GM23338 (cell line): ENCODE measurements at regions not wholly inside any gene's neighbourhood (a gene's known extent, or its start where the extent isn't known, plus 50 kb on each side); places are given as distances from the start of the nearest gene placed in this dataset.

Experiments used
- ATAC-seq: fragments of 200-7000 bp; cut with Tn5 transposase; 3 replicates; pipeline ENCODE4 v1.9.1; 2020
- DNase-seq: peaks from one replicate; pipeline ENCODE4 v3.0.0-alpha.2; 2015; ENCODE audit warnings: low spot score
- H2AFZ ChIP-seq: fragments of 200-600 bp; sonication (generic); 2 replicates; pipeline ENCODE4 v1.8.0; 2016; ENCODE audit warnings: antibody characterized with exemption, mild to moderate bottlenecking, moderate library complexity
- H3F3A ChIP-seq: fragments of 200-600 bp; sonication (generic); replicated peaks from 2 replicates; pipeline ENCODE4 v1.8.0; 2017; ENCODE audit warnings: antibody characterized with exemption, mixed run types, low read depth
- H3K27ac ChIP-seq: fragments of 200-600 bp; sonication (generic); 2 replicates; pipeline ENCODE4 v1.6.1; 2016; ENCODE audit warnings: low read depth
- H3K27me3 ChIP-seq: fragments of 200-600 bp; sonication (generic); 2 replicates; pipeline ENCODE4 v1.8.0; 2016; ENCODE audit warnings: mild to moderate bottlenecking, mixed run types, moderate library complexity; ENCODE audit not compliant: insufficient read depth
- H3K36me3 ChIP-seq: fragments of 200-600 bp; sonication (generic); 2 replicates; pipeline ENCODE4 v1.8.0; 2016; ENCODE audit warnings: mild to moderate bottlenecking; ENCODE audit not compliant: insufficient read depth
- H3K4me1 ChIP-seq: fragments of 200-600 bp; sonication (generic); 2 replicates; pipeline ENCODE4 v1.8.0; 2016; ENCODE audit warnings: mild to moderate bottlenecking, moderate library complexity; ENCODE audit not compliant: insufficient read depth
- H3K4me2 ChIP-seq: fragments of 200-600 bp; sonication (generic); 2 replicates; pipeline ENCODE4 v1.7.1; 2017; ENCODE audit warnings: mixed run types
- H3K4me3 ChIP-seq: fragments of 200-600 bp; sonication (generic); 2 replicates; pipeline ENCODE4 v1.6.1; 2016; ENCODE audit warnings: mixed run types
- H3K79me2 ChIP-seq: fragments of 200-600 bp; sonication (generic); replicated peaks from 2 replicates; pipeline ENCODE4 v1.8.0; 2017; ENCODE audit warnings: mild to moderate bottlenecking; ENCODE audit not compliant: insufficient read depth
- H3K9me2 ChIP-seq: fragments of 200-600 bp; sonication (generic); 2 replicates; pipeline ENCODE4 v1.8.0; 2017; ENCODE audit not compliant: insufficient read depth
- H4K20me1 ChIP-seq: fragments of 200-600 bp; sonication (generic); replicated peaks from 2 replicates; pipeline ENCODE4 v1.8.0; 2017; ENCODE audit warnings: mild to moderate bottlenecking; ENCODE audit not compliant: insufficient read depth
- H3K27ac Mint-ChIP-seq: 2 replicates; pipeline ENCODE4 v1.8.0; 2020; ENCODE audit warnings: inconsistent platforms, mild to moderate bottlenecking, moderate library complexity, mixed read lengths
- H3K27me3 Mint-ChIP-seq: 3 replicates; pipeline ENCODE4 v1.8.0; 2022; ENCODE audit warnings: low read depth, mild to moderate bottlenecking, moderate library complexity, mixed read lengths, inconsistent platforms; ENCODE audit not compliant: insufficient read depth, poor library complexity
- H3K36me3 Mint-ChIP-seq: 3 replicates; pipeline ENCODE4 v1.8.0; 2021; ENCODE audit warnings: low read depth, mild to moderate bottlenecking, inconsistent platforms, moderate library complexity, mixed read lengths
- H3K4me1 Mint-ChIP-seq: 3 replicates; pipeline ENCODE4 v1.8.0; 2020; ENCODE audit warnings: mild to moderate bottlenecking, inconsistent platforms, mixed read lengths
- H3K4me3 Mint-ChIP-seq: 3 replicates; pipeline ENCODE4 v1.8.0; 2021; ENCODE audit warnings: moderate library complexity, mild to moderate bottlenecking, inconsistent platforms, mixed read lengths
- H3K9me3 Mint-ChIP-seq: 3 replicates; pipeline ENCODE4 v1.8.0; 2020; ENCODE audit warnings: moderate library complexity, mild to moderate bottlenecking, inconsistent platforms, mixed read lengths
- CREB1 ChIP-seq: fragments of 250-450 bp; sonication (Bioruptor Pico); IDR thresholded peaks from 2 replicates; pipeline ENCODE4 v1.5.0; 2020; ENCODE audit warnings: low read depth, mild to moderate bottlenecking, moderate library complexity
- EZH2 ChIP-seq: fragments of 200-600 bp; sonication (generic); IDR thresholded peaks from one replicate; pipeline ENCODE4 v1.8.0; 2017; ENCODE audit warnings: antibody characterized with exemption, mild to moderate bottlenecking, low read depth; ENCODE audit not compliant: unreplicated experiment
- EZH2phosphoT487 ChIP-seq: fragments of 200-600 bp; sonication (generic); IDR thresholded peaks from one replicate; pipeline ENCODE4 v1.8.1; 2018; ENCODE audit warnings: antibody characterized with exemption; ENCODE audit not compliant: unreplicated experiment
- JUNB ChIP-seq: IDR thresholded peaks from one replicate; pipeline ENCODE4 v1.6.1; 2016; ENCODE audit warnings: antibody characterized with exemption; ENCODE audit not compliant: unreplicated experiment
- NANOG ChIP-seq: IDR thresholded peaks from 2 replicates; pipeline ENCODE4 v1.6.1; 2016; ENCODE audit warnings: antibody characterized with exemption, borderline replicate concordance
- POLR2AphosphoS5 ChIP-seq: IDR thresholded peaks from 2 replicates; pipeline ENCODE4 v1.6.1; 2016; ENCODE audit warnings: antibody characterized with exemption, low read depth
- STAT1 ChIP-seq: IDR thresholded peaks from one replicate; pipeline ENCODE4 v1.6.1; 2016; ENCODE audit warnings: antibody characterized with exemption; ENCODE audit not compliant: unreplicated experiment
- ZNF114 ChIP-seq: fragments of 250-450 bp; sonication (Bioruptor Pico); IDR thresholded peaks from 2 replicates; pipeline ENCODE4 v1.5.0; 2020; ENCODE audit warnings: mild to moderate bottlenecking, moderate library complexity
- ZNF331 ChIP-seq: fragments of 250-450 bp; sonication (Bioruptor Pico); IDR thresholded peaks from 2 replicates; pipeline ENCODE4 v1.5.0; 2020; ENCODE audit warnings: low read depth, mild to moderate bottlenecking, moderate library complexity
- ZNF462 ChIP-seq: fragments of 250-450 bp; sonication (Bioruptor Pico); IDR thresholded peaks from 2 replicates; pipeline ENCODE4 v1.5.0; 2020; ENCODE audit warnings: mild to moderate bottlenecking, moderate library complexity
- TF ChIP-seq, protein P1 (sequence below): IDR thresholded peaks from one replicate; pipeline ENCODE4 v1.6.1; 2018; ENCODE audit warnings: antibody characterized with exemption; ENCODE audit not compliant: unreplicated experiment
- TF ChIP-seq, protein P2 (sequence below): IDR thresholded peaks from 2 replicates; pipeline ENCODE4 v1.6.1; 2016; ENCODE audit warnings: antibody characterized with exemption
- TF ChIP-seq, protein P3 (sequence below), 2 experiments: fragments of 200-600 bp in 1 of 2; sonication (generic) in 1 of 2; conservative IDR thresholded peaks; 2 replicates each; pipeline versions ENCODE4 v1.5.1 to v1.6.1; 2016 to 2017; ENCODE audit warnings: antibody characterized with exemption in 2 of 2, low read depth in 2 of 2, mild to moderate bottlenecking in 2 of 2, moderate library complexity in 1 of 2

- no peaks in the 10 kb centered on the region for H3F3A ChIP-seq
- H3K4me2 ChIP-seq: no peak overlapping the region
- no peak overlapping the region for H3K27ac ChIP-seq
- no peak overlapping the region for H3K4me3 Mint-ChIP-seq
- H3K9me3 Mint-ChIP-seq: no peaks in the 10 kb centered on the region
- no peaks in the 10 kb centered on the region for H3K4me1 Mint-ChIP-seq
- no peak overlapping the region for H3K4me3 ChIP-seq
- no peaks in the 10 kb centered on the region for H3K36me3 ChIP-seq
- no peak overlapping the region for H3K27ac Mint-ChIP-seq
- ATAC-seq (no peak), DNase-seq (no peak)
- no peaks in the 10 kb centered on the region for H3K36me3 Mint-ChIP-seq
- no peaks in the 10 kb centered on the region for H3K27me3 ChIP-seq
- H2AFZ ChIP-seq: no peak overlapping the region
- H3K4me1 ChIP-seq: no peaks in the 10 kb centered on the region
- no peaks in the 10 kb centered on the region for H3K79me2 ChIP-seq
- no peaks in the 10 kb centered on the region for H4K20me1 ChIP-seq
- peaks cover 13% of the 10 kb centered on the region for H3K9me2 ChIP-seq
- no peak for TF ChIP-seq ZNF331 (CRISPR knock-in tag)
- TF ChIP-seq JUNB: no peak
- TF ChIP-seq STAT1: no peak
- TF ChIP-seq POLR2AphosphoS5: no peak
- no peak for TF ChIP-seq CREB1 (CRISPR knock-in tag)
- TF ChIP-seq EZH2: no peak
- TF ChIP-seq EZH2phosphoT487: no peak
- TF ChIP-seq, protein P1, sequence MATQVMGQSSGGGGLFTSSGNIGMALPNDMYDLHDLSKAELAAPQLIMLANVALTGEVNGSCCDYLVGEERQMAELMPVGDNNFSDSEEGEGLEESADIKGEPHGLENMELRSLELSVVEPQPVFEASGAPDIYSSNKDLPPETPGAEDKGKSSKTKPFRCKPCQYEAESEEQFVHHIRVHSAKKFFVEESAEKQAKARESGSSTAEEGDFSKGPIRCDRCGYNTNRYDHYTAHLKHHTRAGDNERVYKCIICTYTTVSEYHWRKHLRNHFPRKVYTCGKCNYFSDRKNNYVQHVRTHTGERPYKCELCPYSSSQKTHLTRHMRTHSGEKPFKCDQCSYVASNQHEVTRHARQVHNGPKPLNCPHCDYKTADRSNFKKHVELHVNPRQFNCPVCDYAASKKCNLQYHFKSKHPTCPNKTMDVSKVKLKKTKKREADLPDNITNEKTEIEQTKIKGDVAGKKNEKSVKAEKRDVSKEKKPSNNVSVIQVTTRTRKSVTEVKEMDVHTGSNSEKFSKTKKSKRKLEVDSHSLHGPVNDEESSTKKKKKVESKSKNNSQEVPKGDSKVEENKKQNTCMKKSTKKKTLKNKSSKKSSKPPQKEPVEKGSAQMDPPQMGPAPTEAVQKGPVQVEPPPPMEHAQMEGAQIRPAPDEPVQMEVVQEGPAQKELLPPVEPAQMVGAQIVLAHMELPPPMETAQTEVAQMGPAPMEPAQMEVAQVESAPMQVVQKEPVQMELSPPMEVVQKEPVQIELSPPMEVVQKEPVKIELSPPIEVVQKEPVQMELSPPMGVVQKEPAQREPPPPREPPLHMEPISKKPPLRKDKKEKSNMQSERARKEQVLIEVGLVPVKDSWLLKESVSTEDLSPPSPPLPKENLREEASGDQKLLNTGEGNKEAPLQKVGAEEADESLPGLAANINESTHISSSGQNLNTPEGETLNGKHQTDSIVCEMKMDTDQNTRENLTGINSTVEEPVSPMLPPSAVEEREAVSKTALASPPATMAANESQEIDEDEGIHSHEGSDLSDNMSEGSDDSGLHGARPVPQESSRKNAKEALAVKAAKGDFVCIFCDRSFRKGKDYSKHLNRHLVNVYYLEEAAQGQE: no peak
- TF ChIP-seq NANOG: no peak
- TF ChIP-seq, protein P2, sequence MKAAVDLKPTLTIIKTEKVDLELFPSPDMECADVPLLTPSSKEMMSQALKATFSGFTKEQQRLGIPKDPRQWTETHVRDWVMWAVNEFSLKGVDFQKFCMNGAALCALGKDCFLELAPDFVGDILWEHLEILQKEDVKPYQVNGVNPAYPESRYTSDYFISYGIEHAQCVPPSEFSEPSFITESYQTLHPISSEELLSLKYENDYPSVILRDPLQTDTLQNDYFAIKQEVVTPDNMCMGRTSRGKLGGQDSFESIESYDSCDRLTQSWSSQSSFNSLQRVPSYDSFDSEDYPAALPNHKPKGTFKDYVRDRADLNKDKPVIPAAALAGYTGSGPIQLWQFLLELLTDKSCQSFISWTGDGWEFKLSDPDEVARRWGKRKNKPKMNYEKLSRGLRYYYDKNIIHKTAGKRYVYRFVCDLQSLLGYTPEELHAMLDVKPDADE: no peak
- TF ChIP-seq ZNF114: no peak
- TF ChIP-seq ZNF462 (CRISPR knock-in tag): no peak
- TF ChIP-seq, protein P3, sequence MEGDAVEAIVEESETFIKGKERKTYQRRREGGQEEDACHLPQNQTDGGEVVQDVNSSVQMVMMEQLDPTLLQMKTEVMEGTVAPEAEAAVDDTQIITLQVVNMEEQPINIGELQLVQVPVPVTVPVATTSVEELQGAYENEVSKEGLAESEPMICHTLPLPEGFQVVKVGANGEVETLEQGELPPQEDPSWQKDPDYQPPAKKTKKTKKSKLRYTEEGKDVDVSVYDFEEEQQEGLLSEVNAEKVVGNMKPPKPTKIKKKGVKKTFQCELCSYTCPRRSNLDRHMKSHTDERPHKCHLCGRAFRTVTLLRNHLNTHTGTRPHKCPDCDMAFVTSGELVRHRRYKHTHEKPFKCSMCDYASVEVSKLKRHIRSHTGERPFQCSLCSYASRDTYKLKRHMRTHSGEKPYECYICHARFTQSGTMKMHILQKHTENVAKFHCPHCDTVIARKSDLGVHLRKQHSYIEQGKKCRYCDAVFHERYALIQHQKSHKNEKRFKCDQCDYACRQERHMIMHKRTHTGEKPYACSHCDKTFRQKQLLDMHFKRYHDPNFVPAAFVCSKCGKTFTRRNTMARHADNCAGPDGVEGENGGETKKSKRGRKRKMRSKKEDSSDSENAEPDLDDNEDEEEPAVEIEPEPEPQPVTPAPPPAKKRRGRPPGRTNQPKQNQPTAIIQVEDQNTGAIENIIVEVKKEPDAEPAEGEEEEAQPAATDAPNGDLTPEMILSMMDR (conservative IDR thresholded peaks at IDR 0.05; ENCODE audit: low read depth in 2 of 2): no peak
- H3K27me3 Mint-ChIP-seq: no peaks in the 10 kb centered on the region
Measured at GRCh38 chr5:68084396-68084795, 131.2 kb upstream of the PIK3R1 start.
